Stomach (tissue), 8 donors: ENCODE measurements at regions not wholly inside any gene's neighbourhood (a gene's known extent, or its start where the extent isn't known, plus 50 kb on each side); places are given as distances from the start of the nearest gene placed in this dataset.

Experiments used
- DNase-seq, 2 donors: peaks; one replicate each; pipeline versions ENCODE4 v3.0.0 to v3.0.0-alpha.2; 2013 to 2019
- H3K27ac ChIP-seq, 5 donors: fragments of 200-600 bp in 4 of 5; sonication (generic) in 4 of 5; one replicate each; pipeline ENCODE4 v1.5.1; 2013 to 2019; ENCODE audit warnings: mild to moderate bottlenecking in 1 of 5, moderate library complexity in 1 of 5
- H3K27me3 ChIP-seq, 3 donors: fragments of 200-600 bp; sonication (generic); one replicate each; pipeline ENCODE4 v1.5.1; 2017 to 2019; ENCODE audit warnings: mixed run types in 1 of 3
- H3K36me3 ChIP-seq, 4 donors: fragments of 200-600 bp; sonication (generic); 1 replicate in 3 of 4; 2 replicates in 1 of 4; pipeline ENCODE4 v1.5.1; 2016 to 2019
- H3K4me1 ChIP-seq, 4 donors: fragments of 200-600 bp; sonication (generic); one replicate each; pipeline ENCODE4 v1.5.1; 2016 to 2019
- H3K4me3 ChIP-seq, 4 donors: fragments of 200-600 bp; sonication (generic) in 3 of 4; one replicate each; pipeline ENCODE4 v1.5.1; 2016 to 2019; ENCODE audit warnings: mild to moderate bottlenecking in 1 of 4
- H3K9me3 ChIP-seq, 4 donors: fragments of 200-600 bp; sonication (generic); one replicate each; pipeline ENCODE4 v1.5.1; 2016 to 2019
- EP300 ChIP-seq: sonication (generic); formaldehyde crosslinking; IDR thresholded peaks from one replicate; pipeline ENCODE4 v1.6.1; 2017; ENCODE audit warnings: antibody characterized with exemption
- POLR2A ChIP-seq, 4 donors: fragments of 450-650 bp; IDR thresholded peaks; one replicate each; pipeline ENCODE4 v1.6.1; 2016; ENCODE audit warnings: antibody characterized with exemption in 4 of 4, control low read depth in 2 of 4, mild to moderate bottlenecking in 1 of 4, moderate library complexity in 1 of 4
- POLR2AphosphoS5 ChIP-seq, 3 donors: sonication (generic); formaldehyde crosslinking; IDR thresholded peaks; one replicate each; pipeline ENCODE4 v1.6.1; 2016; ENCODE audit warnings: antibody characterized with exemption in 3 of 3
- WGBS, 5 donors: extraction: QIAGEN DNeasy Blood & Tissue Kit in 3 of 5; methylation state at CpG; one replicate each; pipeline versions ENCODE4 v1.1.5 to v1.1.7; 2013 to 2018; 5-methylcytosine and 5-hydroxymethylcytosine counted together
- intact Hi-C: fragments of 100-400 bp; cut with DNase I; formaldehyde crosslinking; loops from one replicate; pipeline ENCODE4 v1.15.1; 2023; ENCODE audit warnings: low total_unique reads
- TF ChIP-seq, protein P1 (sequence below), 7 experiments: fragments of 450-650 bp in 4 of 7; fragments of 200-600 bp in 3 of 7; sonication (generic) in 3 of 7; IDR thresholded peaks; one replicate each; pipeline ENCODE4 v1.5.1; 2016 to 2019; ENCODE audit warnings: antibody characterized with exemption in 7 of 7, control low read depth in 2 of 7, mild to moderate bottlenecking in 1 of 7
- donor health status: healthy with polysubstance abuse.
- donor health status: Bipolar disorder and iron deficiency.
- donor health status: healthy.

DNA sequence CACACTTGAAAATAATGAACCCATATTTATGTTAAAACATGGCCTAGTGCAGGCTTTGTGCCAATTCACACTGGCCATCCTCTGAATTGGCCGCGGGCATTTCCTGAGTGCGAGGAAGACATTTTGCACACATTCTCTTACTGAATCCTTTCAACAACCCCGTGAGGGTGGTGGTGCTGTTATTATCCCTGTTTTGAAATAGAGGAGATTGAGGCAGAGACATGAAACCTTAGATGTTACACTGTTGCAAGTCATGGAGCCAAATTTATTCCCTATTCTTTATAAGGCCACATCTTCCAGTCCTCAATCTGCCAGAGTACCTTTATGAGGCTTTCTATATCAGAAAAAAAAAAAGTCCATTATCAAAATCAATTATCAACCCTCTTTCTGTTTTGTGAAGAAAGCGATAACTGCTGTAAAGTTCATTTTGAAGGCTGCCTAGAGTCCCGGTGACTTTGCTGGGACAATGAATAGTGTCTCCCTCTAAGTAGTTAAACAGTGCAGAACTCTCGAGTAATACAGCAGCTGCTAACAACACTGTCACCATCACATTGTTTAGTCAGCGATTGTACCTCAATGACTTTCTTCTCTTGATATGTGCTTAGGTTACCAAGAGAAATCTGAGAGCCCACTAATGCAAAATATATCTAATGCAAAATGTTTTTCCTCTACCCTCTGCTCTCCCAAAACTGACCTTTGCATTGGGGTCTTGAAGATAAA is 242.3 kb upstream of the PPARGC1A start:
- Histone ChIP-seq H3K27ac (no peak overlapping the region), H3K4me1 (no peaks in the 10 kb centered on the region), H3K4me3 (no peak overlapping the region), H3K9me3 (no peaks in the 10 kb centered on the region), H3K27me3 (no peaks in the 10 kb centered on the region), H3K36me3 (no peaks in the 10 kb centered on the region)
- 61 to 77% (median 71%) methylated on average over 8 of the region's 8 CpGs for WGBS, 5 donors
- intact Hi-C loops = no loop called here
- TF ChIP-seq, protein P1, sequence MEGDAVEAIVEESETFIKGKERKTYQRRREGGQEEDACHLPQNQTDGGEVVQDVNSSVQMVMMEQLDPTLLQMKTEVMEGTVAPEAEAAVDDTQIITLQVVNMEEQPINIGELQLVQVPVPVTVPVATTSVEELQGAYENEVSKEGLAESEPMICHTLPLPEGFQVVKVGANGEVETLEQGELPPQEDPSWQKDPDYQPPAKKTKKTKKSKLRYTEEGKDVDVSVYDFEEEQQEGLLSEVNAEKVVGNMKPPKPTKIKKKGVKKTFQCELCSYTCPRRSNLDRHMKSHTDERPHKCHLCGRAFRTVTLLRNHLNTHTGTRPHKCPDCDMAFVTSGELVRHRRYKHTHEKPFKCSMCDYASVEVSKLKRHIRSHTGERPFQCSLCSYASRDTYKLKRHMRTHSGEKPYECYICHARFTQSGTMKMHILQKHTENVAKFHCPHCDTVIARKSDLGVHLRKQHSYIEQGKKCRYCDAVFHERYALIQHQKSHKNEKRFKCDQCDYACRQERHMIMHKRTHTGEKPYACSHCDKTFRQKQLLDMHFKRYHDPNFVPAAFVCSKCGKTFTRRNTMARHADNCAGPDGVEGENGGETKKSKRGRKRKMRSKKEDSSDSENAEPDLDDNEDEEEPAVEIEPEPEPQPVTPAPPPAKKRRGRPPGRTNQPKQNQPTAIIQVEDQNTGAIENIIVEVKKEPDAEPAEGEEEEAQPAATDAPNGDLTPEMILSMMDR (IDR thresholded peaks at IDR 0.05) = no peak
- TF ChIP-seq POLR2A (IDR thresholded peaks at IDR 0.05) = no peak
- TF ChIP-seq POLR2AphosphoS5 (IDR thresholded peaks at IDR 0.05) = no peak
- no peak for TF ChIP-seq EP300
- no peak for DNase-seq

DNA sequence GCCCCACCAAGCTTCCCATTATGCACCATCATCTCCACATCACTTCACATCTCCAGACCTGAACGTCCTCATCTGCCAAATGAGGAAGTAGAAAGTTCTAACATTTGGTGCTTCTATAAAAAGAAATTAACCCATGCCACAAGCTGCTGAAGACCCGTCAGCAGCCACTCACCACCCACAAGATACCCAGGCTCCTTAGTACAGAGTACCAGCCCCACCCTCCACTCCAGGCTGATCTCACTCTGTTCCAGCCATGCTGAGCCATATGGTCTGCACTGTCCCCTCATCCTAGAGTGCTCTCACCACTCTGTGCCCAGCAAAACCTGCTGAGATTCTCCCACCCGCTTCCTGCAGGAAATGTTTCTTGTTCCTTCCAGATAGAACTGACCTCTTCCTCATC is 240.8 kb upstream of the PPARGC1A start:
- intact Hi-C loops = no loop called here
- Histone ChIP-seq H3K27me3 (no peaks in the 10 kb centered on the region), H3K36me3 (no peaks in the 10 kb centered on the region), H3K27ac (no peak overlapping the region), H3K9me3 (no peaks in the 10 kb centered on the region), H3K4me1 (no peaks in the 10 kb centered on the region), H3K4me3 (no peak overlapping the region)
- DNase-seq = no peak
- 62 to 79% (median 72%) methylated on average over 3 of the region's 3 CpGs for WGBS, 5 donors
- TF ChIP-seq, protein P1 (IDR thresholded peaks at IDR 0.05) = no peak
- TF ChIP-seq EP300 (no peak), POLR2AphosphoS5 (IDR thresholded peaks at IDR 0.05) (no peak), POLR2A (IDR thresholded peaks at IDR 0.05) (no peak)

DNA sequence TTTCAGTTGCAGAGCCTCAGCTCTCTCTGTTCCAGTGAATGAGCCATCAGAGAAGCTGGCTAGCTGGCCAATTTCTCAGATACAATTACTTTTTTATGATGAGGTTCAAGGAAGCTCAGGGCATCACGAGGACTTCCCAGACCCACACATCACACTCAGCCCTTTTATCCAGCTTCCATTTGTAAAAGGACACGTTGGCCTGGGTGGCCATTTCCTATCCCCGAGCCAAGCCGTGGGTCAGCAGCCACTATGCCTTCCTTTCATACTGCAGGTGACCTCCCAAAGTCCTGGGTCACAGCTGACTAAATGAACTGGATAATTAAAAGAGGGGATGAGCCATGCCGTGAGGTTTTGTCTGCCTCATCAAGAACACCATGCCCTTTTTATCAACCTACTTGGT is 236.9 kb upstream of the PPARGC1A start:
- Histone ChIP-seq H3K36me3 (no peaks in the 10 kb centered on the region), H3K27me3 (no peaks in the 10 kb centered on the region), H3K4me3 (no peak overlapping the region), H3K4me1 (no peaks in the 10 kb centered on the region), H3K27ac (no peak overlapping the region), H3K9me3 (no peaks in the 10 kb centered on the region)
- no peak for DNase-seq
- 74 to 87% (median 83%) methylated on average over 5 of the region's 5 CpGs for WGBS, 5 donors
- TF ChIP-seq POLR2AphosphoS5 (IDR thresholded peaks at IDR 0.05) (no peak), EP300 (no peak), POLR2A (IDR thresholded peaks at IDR 0.05) (no peak)
- TF ChIP-seq, protein P1 (IDR thresholded peaks at IDR 0.05) = no peak
- intact Hi-C loops = no loop called here

DNA sequence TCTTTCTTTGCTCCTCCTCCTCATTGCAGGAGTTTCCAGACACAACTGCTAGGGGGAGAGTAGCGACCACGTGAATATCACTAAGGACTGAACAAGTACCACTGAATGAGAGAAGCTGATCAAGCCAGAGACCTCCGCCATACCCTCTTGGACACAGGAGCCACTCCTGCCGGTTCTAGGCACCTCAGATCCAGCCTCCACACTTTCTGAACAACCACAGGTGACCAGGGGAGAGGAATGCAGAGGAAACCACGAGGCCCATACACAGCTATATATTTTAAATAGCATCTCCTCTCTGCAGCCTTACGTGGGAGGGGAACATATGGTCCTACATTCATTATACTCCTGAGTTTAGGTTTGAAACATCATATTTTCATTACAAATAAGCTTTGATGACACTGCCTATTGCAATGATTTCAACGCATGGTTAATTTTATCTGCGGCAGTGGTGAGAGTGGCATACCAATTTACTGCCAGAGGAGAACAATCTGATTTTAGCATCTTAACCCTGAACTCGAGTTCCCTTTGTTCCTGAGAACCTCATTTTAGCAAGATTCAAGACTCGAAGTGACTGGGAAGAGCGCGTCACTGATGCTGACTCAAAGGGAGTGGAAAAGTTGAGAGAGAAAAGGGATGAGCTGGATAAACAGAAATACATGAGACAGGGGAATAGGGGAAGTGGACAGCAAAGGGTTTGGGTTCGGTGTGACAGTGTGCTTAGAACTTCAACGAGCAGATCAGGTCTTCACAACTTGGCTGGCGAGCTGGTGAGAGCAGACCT is 231.7 kb upstream of the PPARGC1A start:
- TF ChIP-seq POLR2AphosphoS5 (IDR thresholded peaks at IDR 0.05) (no peak), POLR2A (IDR thresholded peaks at IDR 0.05) (no peak), EP300 (no peak)
- TF ChIP-seq, protein P1 (IDR thresholded peaks at IDR 0.05) = no peak
- no peak for DNase-seq
- intact Hi-C loops = no loop called here

More for the DNA sequence above, 231.7 kb upstream of the PPARGC1A start:
- 77 to 83% (median 81%) methylated on average over 15 of the region's 15 CpGs for WGBS, 5 donors
- H3K27ac ChIP-seq = no peak overlapping the region
- no peaks in the 10 kb centered on the region for H3K36me3 ChIP-seq
- no peaks in the 10 kb centered on the region for H3K9me3 ChIP-seq
- no peak overlapping the region for H3K4me3 ChIP-seq
- no peaks in the 10 kb centered on the region for H3K4me1 ChIP-seq
- no peaks in the 10 kb centered on the region for H3K27me3 ChIP-seq
